GM19023 (cell line): ENCODE measurements at regions not wholly inside any gene's neighbourhood (a gene's known extent, or its start where the extent isn't known, plus 50 kb on each side); places are given as distances from the start of the nearest gene placed in this dataset.
"Not testable (repeated sequence)": the region's sequence is repeated elsewhere in the genome, so short reads cannot be mapped to it uniquely, and the experiment has no call there.

Source experiments
- ATAC-seq: cut with Tn5 transposase; IDR thresholded peaks from one replicate; pipeline ENCODE4 v1.9.1; 2021; ENCODE audit warnings: mild to moderate bottlenecking, moderate library complexity; ENCODE audit not compliant: unreplicated experiment

DNA sequence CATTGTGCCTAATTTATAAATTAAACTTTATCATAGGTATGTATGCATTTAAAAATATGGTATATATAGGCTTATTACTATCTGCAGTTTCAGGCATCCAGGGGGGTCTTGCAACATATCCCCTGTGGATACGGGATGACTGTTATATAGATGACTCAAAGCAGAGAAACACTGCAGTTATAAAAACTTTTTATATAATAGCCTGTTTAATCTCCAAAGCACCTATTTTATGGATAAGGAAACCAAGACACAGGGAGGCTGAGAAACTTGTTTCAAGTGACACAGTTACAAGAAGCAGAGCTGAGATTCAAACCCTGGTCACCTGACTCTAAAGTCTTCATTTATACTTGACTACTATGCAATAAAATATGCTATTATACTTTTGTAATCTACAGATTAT, 897.7 kb downstream of the KCNA4 start:
- ATAC-seq: no peak

DNA sequence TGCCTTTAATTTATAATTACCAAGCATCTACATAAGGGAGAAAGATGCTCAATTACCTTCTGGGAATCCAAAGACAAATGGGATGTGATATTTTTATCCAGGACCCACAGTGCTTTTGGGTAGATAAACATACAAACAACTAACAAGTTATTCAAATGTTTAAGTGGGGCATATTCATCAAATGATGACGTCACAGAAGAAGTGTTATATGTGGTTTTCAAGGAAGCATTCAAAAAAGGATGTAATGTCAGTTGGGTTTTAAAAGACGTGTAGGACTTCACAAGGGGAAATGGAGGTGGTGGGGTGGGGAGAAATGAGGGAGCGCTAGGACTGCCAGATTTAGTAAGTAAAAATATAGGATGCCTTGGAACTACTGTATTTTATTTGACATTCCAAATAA, 915.9 kb downstream of the KCNA4 start:
- no peak for ATAC-seq

DNA sequence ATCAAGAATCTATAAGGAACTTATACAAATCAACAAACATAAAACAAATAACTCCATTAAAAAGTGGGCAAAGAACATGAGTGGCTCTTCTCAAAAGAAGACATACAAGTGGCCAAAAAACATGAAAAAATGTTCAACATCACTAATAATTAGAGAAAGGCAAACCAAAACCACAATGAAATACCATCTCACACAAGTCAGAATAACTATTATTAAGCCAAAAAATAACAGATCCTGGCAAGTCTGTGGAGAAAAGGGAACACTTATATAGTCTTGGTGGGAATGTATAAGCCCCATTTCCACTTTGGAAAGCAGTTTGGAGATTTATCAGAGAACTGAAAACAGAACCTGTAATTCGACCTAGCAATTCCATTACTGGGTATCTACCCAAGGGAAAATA, 921.0 kb downstream of the KCNA4 start:
- no peak for ATAC-seq

DNA sequence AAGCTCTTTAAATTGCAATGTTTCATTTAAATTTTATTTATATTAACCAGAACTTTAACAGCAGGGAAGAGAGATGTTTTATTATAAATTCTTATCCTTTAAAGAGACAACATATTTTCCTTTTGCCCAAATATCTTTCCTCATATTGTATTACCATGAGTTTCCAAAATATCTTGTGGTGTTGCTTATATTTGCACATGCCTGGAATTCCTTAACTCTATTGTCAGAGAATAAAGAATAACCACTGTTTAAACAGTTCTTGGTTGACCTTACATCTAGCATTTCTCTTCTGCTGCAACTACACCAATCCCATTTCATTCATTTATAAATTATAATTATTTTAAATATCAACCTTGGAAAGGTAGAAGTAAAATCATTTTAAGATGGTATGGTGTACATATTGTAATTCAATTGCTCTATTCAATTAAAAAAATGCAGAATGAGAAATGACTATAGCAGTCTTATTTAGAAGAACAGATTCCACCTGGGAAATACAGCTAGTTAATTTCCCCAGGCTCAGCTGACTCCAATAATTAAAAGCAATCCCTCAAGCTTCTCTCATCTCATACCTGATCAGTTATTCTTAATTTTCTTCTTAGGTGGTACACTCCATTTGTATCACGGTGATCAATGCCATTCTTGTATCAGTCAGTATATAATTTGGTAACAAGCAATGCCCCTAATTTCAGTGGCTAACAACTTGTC, 923.3 kb downstream of the KCNA4 start:
- ATAC-seq: no peak

DNA sequence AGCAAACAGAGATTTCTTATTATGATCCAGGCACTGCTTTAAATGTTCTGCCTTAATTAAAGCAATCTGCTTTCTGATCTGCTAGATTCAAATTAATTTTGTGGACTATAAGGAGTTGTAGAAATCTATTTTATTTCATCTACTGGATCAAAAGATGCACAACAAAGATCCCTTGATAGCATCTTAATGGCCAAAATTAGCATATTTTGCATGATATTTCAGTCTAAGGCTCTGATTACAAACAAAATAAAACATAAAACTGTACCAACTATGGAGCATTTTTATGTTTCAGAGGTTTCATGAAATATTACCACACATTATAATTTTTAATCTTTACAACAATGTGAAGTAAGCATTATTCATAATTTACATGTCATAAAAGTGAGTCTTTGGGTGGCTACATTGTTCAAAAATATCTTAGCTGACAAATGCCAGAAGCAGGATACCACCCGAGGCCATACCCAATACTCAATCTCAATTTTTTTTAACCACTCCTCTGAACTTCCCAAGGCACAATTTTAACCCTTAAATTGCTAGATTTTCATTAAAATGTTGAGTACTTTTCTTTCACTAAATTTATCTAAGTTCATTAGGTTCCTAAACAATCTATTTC, 929.5 kb downstream of the KCNA4 start:
- ATAC-seq: no peak

DNA sequence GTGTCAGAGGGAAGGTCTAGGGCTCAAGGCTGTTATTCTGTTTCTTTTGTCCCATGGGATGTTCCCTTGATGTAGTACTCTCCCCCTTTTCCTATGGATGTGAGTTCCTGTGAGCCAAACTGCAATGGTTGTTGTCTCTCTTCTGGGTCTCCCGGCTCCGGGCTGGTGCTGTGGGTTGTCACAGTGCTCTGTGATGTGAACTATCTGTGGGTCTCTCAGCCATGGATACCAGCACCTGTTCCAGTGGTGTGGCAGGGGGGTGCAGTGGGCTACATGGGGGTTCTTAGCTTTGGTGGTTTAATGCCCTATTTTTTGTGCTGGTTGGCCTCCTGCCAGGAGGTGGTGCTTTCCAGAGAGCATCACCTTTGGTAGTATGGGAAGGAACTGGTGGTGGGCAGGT, 941.1 kb downstream of the KCNA4 start:
- ATAC-seq: no peak

DNA sequence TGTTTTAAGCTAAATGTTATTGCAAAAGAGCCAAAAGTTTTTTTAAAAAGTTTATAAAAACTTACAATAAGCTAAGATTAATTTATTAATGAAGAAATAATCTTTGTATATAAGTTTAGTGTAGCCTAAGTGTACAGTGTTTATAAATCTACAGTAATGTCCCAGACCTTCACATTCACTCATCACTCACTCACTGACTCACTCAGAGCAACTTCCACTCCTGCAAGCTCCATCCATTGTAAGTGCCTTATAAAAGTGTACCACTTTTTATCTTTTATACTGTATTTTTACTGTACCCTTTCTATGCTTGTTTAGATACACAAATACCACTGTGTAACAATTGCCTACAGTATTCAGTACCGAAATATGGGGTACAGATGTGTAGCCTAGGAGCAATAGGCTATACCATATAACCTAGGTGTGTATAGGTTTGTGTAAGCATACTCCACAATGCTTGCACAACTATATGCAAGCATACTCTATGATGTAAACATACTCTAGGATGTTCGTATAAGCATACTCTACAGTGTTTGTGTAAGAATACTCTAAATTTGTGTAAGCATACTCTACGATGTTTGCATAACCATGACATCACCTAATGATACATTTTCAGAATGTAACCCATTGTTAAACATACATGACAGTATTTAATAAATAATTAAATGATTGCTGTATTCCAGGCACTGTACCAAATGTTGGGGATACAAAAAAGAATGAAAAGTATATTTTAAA, 953.0 kb downstream of the KCNA4 start:
- ATAC-seq: no peak

DNA sequence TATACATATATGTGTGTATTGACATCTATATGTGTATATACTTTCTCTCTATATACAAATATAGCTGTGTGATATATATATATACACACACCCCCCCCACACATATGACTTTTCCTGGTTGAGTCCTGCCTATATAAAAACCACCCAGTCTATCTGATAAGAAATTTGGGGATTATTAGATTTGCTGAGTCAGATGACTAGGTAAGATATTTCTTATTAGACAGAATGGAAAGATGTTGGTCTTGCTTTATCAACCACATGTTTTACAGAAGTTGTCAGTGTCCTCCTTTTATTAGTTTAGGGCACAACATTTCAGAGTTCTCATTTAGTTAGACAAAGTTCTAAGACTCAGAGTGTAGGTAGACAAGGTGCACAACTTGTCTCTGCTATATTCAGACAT, 953.3 kb downstream of the METTL15 start:
- no peak for ATAC-seq

DNA sequence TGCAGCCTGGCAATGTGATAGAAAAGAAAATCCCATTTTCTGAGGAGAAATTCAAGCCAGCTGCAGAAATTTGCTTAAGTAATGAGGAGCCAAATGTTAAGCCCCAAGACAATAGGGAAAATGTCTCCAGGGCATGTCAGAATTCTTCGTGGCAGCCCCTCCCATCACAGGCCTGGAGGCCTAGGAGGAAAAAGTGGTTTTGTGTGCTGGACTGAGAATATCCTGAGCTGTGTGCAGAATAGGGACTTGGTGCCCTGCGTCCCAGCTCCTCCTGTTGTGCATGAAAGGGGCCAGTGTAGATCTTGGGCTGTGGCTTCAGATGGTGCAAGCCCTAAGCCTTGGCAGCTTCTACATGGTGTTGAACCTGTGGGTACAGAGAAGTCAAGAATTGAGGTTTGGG, 948.3 kb downstream of the METTL15 start:
- not testable (repeated sequence) for ATAC-seq

DNA sequence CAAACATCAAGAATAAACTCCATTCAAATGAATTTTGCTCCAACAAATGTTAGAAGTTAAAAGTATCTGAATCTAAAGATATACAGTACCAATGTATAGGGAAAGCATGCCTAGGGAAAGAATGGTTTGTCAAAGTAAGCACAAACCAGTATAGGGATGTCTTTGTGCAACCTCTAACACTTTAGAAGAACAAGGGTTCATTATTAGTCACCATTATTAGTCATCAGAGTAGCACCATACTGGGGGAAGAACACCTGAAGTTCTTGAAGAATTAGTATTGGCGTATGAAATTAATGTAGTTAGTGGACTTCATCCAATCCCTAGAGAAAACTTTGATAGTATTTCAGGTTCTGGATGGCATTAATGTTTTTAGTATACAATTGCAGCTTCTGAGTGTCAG, 943.7 kb downstream of the METTL15 start:
- ATAC-seq: no peak

DNA sequence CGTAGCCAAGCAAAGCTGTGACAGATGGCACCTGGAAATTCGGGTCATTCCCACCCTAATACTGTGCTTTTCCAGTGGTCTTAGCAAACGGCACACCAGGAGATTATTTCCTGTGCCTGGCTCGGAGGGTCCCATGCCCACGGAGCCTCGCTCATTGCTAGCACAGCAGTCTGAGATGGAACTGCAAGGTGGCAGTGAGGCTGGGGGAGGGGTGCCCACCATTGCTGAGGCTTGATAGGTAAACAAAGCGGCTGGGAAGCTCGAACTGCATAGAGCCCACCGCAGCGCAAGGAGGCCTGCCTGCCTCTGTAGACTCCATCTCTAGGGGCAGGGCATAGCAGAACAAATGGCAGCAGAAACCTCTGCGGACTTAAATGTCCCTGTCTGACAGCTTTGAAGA, 942.8 kb downstream of the METTL15 start:
- ATAC-seq: not testable (repeated sequence)

DNA sequence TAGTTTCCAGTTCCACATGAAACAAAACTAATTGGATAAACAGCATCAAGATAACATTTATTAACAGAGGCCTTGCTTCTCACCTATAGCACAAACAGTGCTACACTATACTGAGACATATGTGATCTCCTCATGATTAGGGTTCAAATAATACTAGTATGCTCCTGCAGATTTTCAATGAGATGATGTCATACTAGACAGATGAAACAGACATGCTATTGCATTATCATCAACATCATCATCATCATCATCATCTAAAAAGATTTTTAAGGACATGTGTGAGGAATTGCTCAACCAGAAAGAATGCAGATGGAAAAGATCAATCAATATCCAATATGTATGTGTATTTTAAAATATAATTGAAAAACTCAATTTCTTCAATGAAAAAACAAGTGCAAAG, 932.3 kb downstream of the METTL15 start:
- ATAC-seq: no peak

DNA sequence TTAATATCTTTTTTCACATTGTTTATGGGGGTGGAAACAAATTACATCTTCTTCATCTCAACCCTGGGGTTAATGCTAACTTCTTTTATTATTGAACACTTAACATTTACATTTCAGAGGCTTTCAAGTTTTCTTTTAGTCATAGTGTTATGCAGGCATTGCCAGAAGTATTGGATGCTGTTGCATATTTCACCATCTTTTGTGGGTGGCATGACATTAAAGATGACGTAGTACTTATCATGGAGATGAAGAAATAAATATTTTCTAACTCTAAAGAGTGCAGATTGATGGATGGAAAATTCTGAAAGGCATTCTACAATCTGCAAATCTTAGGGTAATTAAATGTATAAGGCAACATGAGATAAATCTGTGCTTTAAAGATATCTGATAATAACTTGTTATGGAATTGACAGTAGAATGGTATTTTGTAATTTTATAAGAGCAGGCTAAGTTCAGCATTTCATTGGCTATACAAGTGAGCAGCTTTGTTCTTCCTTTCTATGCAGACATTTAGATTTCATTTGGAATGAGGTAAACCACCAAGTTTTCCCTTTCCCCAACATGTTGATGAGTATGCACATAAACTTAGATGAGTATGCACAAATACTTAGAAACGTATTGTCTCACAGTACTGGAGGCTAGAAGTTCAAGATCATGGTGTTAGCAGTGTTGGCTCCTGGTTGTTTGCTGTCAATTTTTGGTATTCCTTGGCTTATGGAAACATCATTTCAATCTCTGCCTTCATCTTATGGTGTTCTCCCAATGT, 924.4 kb downstream of the METTL15 start:
- no peak for ATAC-seq

DNA sequence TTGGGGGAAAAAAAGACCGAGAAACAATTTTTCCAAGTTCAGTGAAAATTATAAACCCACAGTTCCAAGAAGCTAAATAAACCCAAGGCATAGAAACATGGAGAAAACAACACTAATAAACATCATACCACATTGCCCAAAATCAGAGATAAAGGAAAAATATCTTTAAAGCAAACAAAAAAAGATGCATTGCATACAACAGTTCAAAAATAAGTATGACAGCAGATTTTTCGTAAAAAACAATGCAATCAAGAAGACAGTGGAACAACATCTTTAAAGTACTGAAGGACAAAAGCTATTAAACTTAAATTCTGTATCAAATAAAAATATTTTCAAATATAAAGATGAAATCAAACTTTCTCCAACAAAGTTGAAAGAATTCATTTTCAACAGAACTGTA, 921.3 kb downstream of the METTL15 start:
- ATAC-seq: no peak

DNA sequence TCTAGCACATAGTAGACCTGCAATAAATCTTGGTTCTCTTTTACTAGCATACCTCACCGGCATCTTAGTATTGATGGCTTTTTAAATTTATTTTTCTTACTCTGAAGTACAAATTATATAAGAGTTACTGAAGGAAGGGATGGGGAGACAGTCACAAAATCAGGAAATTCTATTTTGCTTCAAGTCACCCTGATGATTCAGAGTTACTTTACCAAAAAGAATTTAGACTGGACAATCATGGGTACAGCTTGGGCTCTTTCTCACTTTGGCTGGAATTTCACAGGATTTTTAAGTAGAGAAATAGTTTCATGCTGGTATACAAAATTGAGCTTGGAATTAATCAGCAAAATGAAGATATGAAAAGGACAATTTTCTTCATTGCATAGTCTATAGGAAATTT, 919.2 kb downstream of the METTL15 start:
- ATAC-seq: no peak

DNA sequence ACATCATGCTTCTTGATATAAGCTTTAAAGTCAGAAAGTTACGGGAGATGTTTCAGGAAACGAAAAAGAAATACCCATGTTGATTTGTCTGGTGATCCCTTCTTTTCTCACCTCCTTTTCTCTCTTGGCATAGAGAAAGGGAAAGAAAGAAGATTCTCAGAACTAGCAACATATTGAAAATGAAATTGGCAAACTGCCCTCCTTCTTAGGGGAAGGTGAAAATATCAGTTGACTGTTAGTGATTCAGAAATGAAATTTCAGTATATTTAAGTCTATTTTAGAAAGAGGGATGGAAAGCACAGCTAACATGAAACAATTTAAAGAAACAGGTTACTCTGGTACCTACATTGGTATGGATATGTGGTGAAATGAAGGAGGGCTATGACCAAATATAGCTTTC, 918.1 kb downstream of the METTL15 start:
- ATAC-seq: no peak

DNA sequence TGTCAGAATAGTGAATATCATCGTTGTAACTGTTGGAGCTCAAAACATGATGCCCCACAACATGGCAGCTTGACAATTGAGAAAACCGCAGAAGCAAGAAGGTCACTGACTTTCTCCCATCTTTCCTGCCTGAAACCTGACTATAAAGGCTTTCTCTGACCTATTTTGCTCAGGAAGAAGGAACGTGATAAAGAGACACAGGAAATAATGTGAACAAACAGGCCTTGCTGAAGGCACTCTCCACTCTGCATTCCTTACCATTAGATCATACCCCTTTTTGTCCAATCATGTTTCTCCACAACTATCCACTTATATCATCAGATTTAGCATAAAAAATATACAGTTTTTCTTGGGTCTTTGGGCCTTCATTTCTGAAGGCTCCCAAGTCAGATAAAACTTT, 916.8 kb downstream of the METTL15 start:
- ATAC-seq: no peak

DNA sequence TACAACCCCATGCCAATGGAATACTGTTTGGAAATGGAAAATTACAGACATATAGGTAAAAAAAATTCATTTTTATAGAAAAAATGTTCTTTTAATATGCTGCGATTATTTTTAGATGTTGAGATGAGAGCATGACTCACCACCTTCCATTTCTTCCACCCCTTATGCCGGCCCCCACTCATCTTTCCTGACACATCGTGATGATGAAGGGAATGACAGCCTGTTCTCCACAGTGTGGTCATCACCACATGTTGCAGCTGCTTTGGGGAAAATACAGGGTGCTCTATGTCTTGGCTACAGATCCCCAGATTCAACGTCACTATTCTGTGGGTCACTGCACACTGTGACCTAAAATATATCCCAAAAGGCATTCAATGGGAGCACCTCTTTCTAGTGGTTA, 916.2 kb downstream of the METTL15 start:
- ATAC-seq: no peak

DNA sequence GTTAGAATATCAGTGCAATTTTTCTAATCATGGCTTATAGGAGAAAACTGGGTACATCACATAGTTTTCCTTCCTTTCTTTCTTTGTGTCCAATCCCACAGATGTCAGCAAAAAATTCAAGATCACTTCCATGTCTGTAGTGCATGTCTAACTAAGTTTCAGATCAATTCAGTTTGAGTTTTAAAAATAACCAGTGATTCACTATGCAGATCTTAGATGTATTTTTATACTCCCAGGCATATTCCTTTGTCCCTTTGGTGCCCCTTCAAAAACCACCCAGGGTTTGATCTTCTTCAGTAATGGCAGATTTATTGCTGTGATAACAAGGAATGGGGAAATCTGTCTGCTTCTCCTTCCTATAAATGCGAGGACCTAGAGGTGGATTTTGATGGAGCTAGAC, 915.6 kb downstream of the METTL15 start:
- ATAC-seq: no peak

DNA sequence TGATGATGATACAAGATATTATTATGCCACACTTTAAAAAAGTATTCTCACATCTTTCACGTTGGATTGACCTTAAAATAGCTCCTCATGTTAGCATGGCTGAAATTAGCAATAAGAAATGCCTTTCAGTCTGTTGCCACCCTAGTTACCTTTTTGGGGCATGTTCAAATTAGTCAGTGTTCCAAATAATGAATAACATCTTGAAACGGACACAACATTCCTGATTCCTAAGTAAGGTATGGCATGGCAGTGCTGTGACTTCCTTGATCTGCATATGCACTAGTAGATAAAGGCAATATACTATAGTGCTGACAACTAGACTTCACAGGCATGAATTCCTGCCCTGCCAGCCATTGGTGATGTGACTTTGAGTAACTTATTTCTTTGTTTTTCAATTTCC, 914.5 kb downstream of the METTL15 start:
- ATAC-seq: no peak

DNA sequence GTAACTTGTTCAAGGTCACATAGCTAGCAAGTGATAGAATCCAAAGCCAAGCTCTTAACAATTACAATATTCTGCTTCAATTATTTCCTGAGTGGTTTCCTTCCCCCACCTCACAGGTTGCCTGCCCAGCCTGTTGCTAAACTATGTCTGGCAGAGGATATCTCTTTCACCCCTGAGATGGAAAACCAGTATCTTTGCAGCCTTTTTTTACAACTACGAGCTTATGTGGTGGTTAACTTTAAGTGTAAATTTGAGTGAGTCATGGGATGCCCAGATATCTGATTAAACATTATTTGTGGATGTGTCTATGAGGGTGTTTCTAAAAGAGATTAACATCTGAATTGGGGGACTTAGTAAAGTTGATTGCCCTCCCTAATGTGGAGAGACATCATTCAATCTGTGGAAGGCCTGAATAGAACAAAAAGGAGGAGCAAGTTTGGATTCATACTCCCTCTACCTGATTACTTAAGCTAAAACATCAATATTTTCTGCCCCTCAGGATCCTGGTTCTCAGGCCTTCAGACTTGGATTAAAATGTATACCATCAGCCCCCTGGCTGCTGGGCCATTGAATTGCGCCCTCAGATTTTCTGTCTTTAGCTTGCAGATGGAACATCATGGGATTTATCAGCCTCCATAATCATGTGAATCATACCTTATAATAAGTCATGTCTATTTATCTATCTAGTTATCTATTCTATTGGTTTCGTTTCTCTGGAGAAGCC, 911.9 kb downstream of the METTL15 start:
- no peak for ATAC-seq
